HG03432 (cell line): ENCODE measurements at regions not wholly inside any gene's neighbourhood (a gene's known extent, or its start where the extent isn't known, plus 50 kb on each side); places are given as distances from the start of the nearest gene placed in this dataset.

Experiments
- ATAC-seq: cut with Tn5 transposase; IDR thresholded peaks from one replicate; pipeline ENCODE4 v1.9.1; 2021; ENCODE audit warnings: mild to moderate bottlenecking, moderate library complexity; ENCODE audit not compliant: unreplicated experiment

GRCh38 chr6:12648171-12648570, 68.4 kb upstream of the PHACTR1 start:
- ATAC-seq = no peak

GRCh38 chr6:12649325-12649724, 67.2 kb upstream of the PHACTR1 start:
- ATAC-seq = no peak

GRCh38 chr6:12653486-12653885, 63.1 kb upstream of the PHACTR1 start:
- no peak for ATAC-seq

GRCh38 chr6:12654107-12654506, 62.5 kb upstream of the PHACTR1 start:
- no peak for ATAC-seq

GRCh38 chr6:12654514-12654913, 62.1 kb upstream of the PHACTR1 start:
- ATAC-seq = no peak

GRCh38 chr6:12656906-12657305, 59.7 kb upstream of the PHACTR1 start:
- no peak for ATAC-seq

GRCh38 chr6:12657884-12658283, 58.7 kb upstream of the PHACTR1 start:
- no peak for ATAC-seq

- no peak for ATAC-seq
These were observed 55.0 kb upstream of the PHACTR1 start for GRCh38 chr6:12661432-12662089.
